Forelimb muscle (tissue), 1 donor: ENCODE measurements at regions not wholly inside any gene's neighbourhood (a gene's known extent, or its start where the extent isn't known, plus 50 kb on each side); places are given as distances from the start of the nearest gene placed in this dataset.

Experiments
- DNase-seq: peaks from one replicate; pipeline ENCODE4 v3.0.0-alpha.2; 2013; ENCODE audit warnings: low read depth

GRCh38 chrX:94041881-94042280 is 367.9 kb downstream of the FAM133A start:
- DNase-seq = no peak

GRCh38 chrX:94045724-94046123 is 371.7 kb downstream of the FAM133A start:
- no peak for DNase-seq

DNA sequence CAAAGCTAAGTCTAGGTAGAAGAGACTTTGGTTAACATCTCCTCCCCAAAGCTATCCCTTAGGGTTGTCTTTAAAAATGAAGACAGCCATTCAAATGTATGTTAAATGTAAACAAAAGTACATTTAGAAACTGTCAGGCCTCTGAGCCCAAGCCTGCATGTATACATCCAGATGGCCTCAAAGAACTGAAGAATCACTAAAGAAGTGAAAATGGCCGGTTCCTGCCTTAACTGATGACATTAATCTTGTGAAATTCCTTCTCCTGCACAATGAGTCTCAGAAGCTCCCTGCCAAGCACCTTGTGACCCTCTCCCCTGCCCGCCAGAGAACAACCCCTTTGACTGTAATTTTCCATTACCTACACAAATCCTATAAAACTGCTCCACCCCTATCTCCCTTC is 377.9 kb downstream of the FAM133A start:
- no peak for DNase-seq

GRCh38 chrX:94053575-94053974 is 379.6 kb downstream of the FAM133A start:
- DNase-seq = no peak

GRCh38 chrX:94057385-94057784 is 383.4 kb downstream of the FAM133A start:
- DNase-seq = no peak

- DNase-seq = no peak
Measured at GRCh38 chrX:94058728-94059382, 384.8 kb downstream of the FAM133A start.

GRCh38 chrX:94065091-94065490 is 391.1 kb downstream of the FAM133A start:
- DNase-seq = no peak

GRCh38 chrX:94089149-94089548 is 415.1 kb downstream of the FAM133A start:
- no peak for DNase-seq

- no peak for DNase-seq
Measured at GRCh38 chrX:94097868-94098267, 423.9 kb downstream of the FAM133A start.

GRCh38 chrX:94107981-94108380 is 434.0 kb downstream of the FAM133A start:
- no peak for DNase-seq

DNA sequence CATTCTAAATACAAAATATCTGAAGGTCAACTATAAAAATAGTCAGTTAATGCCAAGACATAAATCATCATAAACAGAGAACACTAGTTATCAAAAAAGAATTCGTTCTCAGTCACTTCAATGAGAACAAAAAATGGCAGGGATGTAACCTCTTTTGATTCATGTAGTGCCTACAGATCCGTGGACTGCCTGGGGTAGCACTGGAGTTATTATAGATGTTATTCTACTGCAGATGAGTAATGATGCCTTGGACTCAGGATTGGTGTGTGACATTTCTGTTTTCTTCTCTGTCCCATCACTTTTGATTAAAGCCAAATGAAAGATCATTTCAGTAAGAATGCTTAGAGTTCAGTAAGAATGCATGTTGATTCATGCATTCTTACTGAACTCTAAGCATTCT is 440.4 kb downstream of the FAM133A start:
- no peak for DNase-seq

DNA sequence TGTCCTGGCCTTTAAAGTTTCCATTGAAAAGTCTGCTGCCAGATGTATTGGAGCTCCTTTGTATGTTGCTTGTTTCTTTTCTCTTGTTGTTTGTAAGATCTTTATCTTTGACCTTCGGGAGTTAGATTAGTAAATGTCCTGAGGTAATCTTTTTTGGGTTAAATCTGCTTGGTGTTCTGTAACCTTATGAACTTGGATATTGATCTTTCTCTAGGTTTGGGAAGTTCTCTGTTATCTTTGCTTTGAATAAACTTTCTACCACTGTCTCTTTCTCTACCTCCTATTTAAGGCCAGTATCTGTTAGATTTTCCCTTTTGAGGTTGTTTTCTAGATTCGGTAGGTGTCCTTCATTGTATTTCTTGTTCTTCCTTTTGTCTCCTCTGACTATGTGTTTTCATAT is 447.8 kb downstream of the FAM133A start:
- DNase-seq = no peak

DNA sequence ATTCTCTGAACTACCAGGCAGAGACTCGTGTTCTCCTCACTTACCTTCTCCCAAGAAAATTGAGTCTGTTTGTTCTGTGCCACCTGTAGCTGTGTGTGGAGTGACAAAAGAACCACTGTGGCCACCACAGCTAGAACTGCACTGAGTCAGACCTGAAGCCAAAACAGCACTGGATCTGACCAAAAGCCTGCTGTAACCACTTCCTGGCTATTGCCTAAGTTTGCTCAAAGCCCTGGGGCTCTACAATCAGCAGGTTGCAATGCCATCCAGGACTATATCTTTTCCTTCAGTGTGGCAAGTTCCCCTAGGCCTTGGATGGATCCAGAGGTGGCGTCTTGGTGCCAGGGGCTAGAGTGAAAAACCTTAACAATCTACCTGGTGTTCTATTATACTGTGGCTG is 449.1 kb downstream of the FAM133A start:
- no peak for DNase-seq

- no peak for DNase-seq
Measured at GRCh38 chrX:94162971-94163370, 489.0 kb downstream of the FAM133A start.

DNA sequence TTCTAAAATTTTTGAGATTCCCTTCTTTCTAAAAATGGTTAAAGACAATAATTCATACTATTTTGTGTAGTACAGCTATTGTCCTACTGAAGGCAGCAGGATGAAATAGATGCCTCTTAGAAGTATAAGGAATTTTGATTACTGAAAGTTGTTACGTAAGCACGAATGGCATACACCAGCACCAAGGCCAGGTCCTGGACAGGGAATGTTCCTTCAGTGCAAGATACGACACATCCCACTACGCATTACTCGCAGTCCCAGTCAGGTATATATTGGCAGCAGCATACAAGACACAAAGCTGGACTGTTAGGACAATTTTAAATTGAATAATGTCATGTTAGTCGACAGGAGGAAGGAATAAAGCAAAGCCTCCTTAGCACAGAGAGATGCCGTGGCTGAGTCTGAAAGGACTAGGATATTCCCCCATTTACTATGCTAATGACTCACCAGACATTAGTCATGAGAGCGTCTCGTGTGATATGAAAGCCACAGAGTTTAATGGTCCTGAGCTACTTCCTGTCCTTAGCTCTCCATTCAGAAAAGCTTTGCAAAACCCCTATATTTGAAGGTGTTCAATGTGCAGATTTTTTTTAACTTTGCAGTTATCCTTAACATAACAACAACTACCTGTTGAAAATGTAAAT is 504.3 kb downstream of the FAM133A start:
- no peak for DNase-seq

GRCh38 chrX:94204524-94204923 is 530.5 kb downstream of the FAM133A start:
- DNase-seq = no peak

- DNase-seq = no peak
Measured at GRCh38 chrX:94216738-94217137, 542.7 kb downstream of the FAM133A start.

GRCh38 chrX:94252211-94252610 is 578.2 kb downstream of the FAM133A start:
- DNase-seq = no peak

- DNase-seq = no peak
Measured at GRCh38 chrX:94256396-94256795, 582.4 kb downstream of the FAM133A start.

- no peak for DNase-seq
Measured at GRCh38 chrX:94265323-94265722, 591.3 kb downstream of the FAM133A start.

DNA sequence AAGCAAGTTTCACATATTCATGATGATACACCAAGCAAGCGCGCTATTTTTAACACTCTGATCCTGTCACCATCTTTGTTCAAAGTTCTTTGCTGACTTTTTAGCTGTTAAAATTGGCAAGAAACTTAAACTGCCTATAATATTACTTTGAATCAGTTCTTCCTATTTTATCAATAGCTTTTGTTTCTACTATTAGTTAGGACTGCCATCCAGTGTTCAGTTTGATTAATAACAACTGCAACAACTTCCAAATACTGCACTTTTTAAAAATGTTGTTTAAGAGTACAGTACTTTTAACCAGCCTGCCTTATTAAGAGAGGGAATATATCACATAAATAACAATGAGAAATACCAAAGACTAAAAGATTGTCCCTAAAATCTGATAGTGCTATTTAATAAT is 614.3 kb downstream of the FAM133A start:
- no peak for DNase-seq

DNA sequence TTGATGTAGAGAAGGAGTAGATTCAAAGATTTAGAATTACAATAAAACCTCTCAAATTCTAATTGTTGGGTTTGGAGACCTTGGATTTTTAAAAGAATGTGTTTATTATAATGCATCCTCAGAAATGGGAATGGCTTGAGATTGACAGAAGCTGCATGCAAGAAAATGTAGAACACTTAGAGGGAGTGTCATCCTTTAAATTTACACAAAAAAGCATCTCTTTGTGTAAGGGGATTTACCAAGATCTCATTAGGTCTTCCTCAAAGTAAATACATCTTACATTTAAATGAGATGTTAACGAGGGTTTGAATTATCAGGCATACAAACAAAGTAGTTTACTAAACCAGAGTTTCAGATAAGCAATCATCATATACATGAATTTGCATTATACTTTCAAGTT is 615.0 kb downstream of the FAM133A start:
- no peak for DNase-seq

DNA sequence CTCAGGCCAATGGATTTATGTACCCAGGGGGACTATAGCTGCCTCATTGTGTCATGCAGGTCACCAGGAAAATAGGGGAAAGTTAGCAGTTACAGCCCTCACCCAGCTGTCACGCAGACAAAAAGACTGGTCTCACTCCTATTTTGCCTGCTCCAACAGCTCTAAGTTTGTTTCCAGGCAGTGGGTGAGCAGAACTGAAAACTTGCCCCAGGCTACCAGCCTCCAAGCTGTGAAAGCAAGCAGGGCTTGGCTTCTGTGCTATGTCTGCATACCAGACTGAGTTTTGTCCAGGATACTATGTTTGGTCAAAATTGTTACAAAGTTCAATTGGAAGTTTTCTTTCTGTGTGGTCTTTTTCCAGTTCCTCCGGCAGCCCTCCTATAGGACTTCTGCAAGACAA is 628.4 kb downstream of the FAM133A start:
- no peak for DNase-seq

- DNase-seq = no peak
Measured at GRCh38 chrX:94329182-94329581, 655.2 kb downstream of the FAM133A start.
